KMS-11 (cell line): ENCODE measurements at regions not wholly inside any gene's neighbourhood (a gene's known extent, or its start where the extent isn't known, plus 50 kb on each side); places are given as distances from the start of the nearest gene placed in this dataset.

Experiments used
- H2AFZ ChIP-seq: fragments of 200-600 bp; sonication (generic); 2 replicates; pipeline ENCODE4 v1.6.1; 2016; ENCODE audit warnings: antibody characterized with exemption, mixed run types, low read depth
- H3K27ac ChIP-seq: fragments of 200-600 bp; sonication (generic); 2 replicates; pipeline ENCODE4 v1.6.1; 2016; ENCODE audit warnings: mild to moderate bottlenecking, mixed run types
- H3K27me3 ChIP-seq: fragments of 200-600 bp; sonication (generic); 2 replicates; pipeline ENCODE4 v1.6.1; 2017; ENCODE audit warnings: mild to moderate bottlenecking, low read depth, mixed run types, moderate library complexity; ENCODE audit not compliant: insufficient read depth
- H3K36me3 ChIP-seq: fragments of 200-600 bp; sonication (generic); 2 replicates; pipeline ENCODE4 v1.6.1; 2017; ENCODE audit warnings: mild to moderate bottlenecking, mixed run types; ENCODE audit not compliant: insufficient read depth
- H3K4me1 ChIP-seq: fragments of 200-600 bp; sonication (generic); 2 replicates; pipeline ENCODE4 v1.6.1; 2016; ENCODE audit warnings: mild to moderate bottlenecking, low read depth, mixed run types; ENCODE audit not compliant: poor library complexity, severe bottlenecking
- H3K4me2 ChIP-seq: fragments of 200-600 bp; sonication (generic); 2 replicates; pipeline ENCODE4 v1.7.0; 2016; ENCODE audit warnings: mild to moderate bottlenecking, mixed run types
- H3K4me3 ChIP-seq: fragments of 200-600 bp; sonication (generic); IDR thresholded peaks from 2 replicates; pipeline ENCODE4 v1.6.1; 2017; ENCODE audit warnings: low read depth, low read length, mixed read lengths; ENCODE audit not compliant: insufficient read depth
- H3K79me2 ChIP-seq: fragments of 200-600 bp; sonication (generic); 2 replicates; pipeline ENCODE4 v1.6.1; 2016; ENCODE audit warnings: low read depth, mixed run types; ENCODE audit not compliant: insufficient read depth
- H3K9ac ChIP-seq: fragments of 200-600 bp; sonication (generic); 2 replicates; pipeline ENCODE4 v1.6.1; 2016; ENCODE audit warnings: mild to moderate bottlenecking, mixed run types
- H4K20me1 ChIP-seq: fragments of 200-600 bp; sonication (generic); 2 replicates; pipeline ENCODE4 v1.6.1; 2016; ENCODE audit warnings: mild to moderate bottlenecking, mixed run types; ENCODE audit not compliant: insufficient read depth
- CTCF ChIP-seq: fragments of 200-600 bp; sonication (generic); conservative IDR thresholded peaks from 2 replicates; pipeline ENCODE4 v1.6.1; 2017; ENCODE audit warnings: low read depth, mild to moderate bottlenecking, antibody characterized with exemption, low read length, moderate library complexity, mixed read lengths

GRCh38 chr12:20127413-20127812 lies 240.9 kb upstream of the PDE3A start:
- H3K4me1 ChIP-seq, result no peaks in the 10 kb centered on the region
- no peak overlapping the region for H3K4me2 ChIP-seq
- no peak overlapping the region for H3K9ac ChIP-seq
- no peaks in the 10 kb centered on the region for H4K20me1 ChIP-seq
- H3K27ac ChIP-seq, result no peak overlapping the region
- no peak overlapping the region for H3K4me3 ChIP-seq
- no peaks in the 10 kb centered on the region for H3K79me2 ChIP-seq
- no peaks in the 10 kb centered on the region for H3K36me3 ChIP-seq
- no peak overlapping the region for H2AFZ ChIP-seq
- no peaks in the 10 kb centered on the region for H3K27me3 ChIP-seq
- no peak for TF ChIP-seq CTCF

- Histone ChIP-seq H3K4me2 (no peak overlapping the region), H3K4me3 (no peak overlapping the region), H3K27ac (no peak overlapping the region), H3K36me3 (no peaks in the 10 kb centered on the region), H3K27me3 (no peaks in the 10 kb centered on the region), H3K79me2 (no peaks in the 10 kb centered on the region), H3K4me1 (no peaks in the 10 kb centered on the region), H3K9ac (no peak overlapping the region), H4K20me1 (no peaks in the 10 kb centered on the region), H2AFZ (no peak overlapping the region)
- TF ChIP-seq CTCF, result no peak
Observed at GRCh38 chr12:20128928-20129327, 239.4 kb upstream of the PDE3A start.

GRCh38 chr12:20132818-20133217 lies 235.5 kb upstream of the PDE3A start:
- Histone ChIP-seq H2AFZ (no peak overlapping the region), H3K27ac (no peak overlapping the region), H3K4me2 (no peak overlapping the region), H3K79me2 (no peaks in the 10 kb centered on the region), H4K20me1 (no peaks in the 10 kb centered on the region), H3K36me3 (no peaks in the 10 kb centered on the region), H3K4me3 (no peak overlapping the region), H3K27me3 (no peaks in the 10 kb centered on the region), H3K4me1 (no peaks in the 10 kb centered on the region), H3K9ac (no peak overlapping the region)
- TF ChIP-seq CTCF, result no peak

- TF ChIP-seq CTCF, result no peak
- Histone ChIP-seq H3K4me3 (no peak overlapping the region), H3K27ac (no peak overlapping the region), H3K9ac (no peak overlapping the region), H4K20me1 (no peaks in the 10 kb centered on the region), H2AFZ (no peak overlapping the region), H3K4me2 (no peak overlapping the region), H3K27me3 (no peaks in the 10 kb centered on the region), H3K4me1 (no peaks in the 10 kb centered on the region), H3K79me2 (no peaks in the 10 kb centered on the region), H3K36me3 (no peaks in the 10 kb centered on the region)
Observed at GRCh38 chr12:20134652-20135051, 233.7 kb upstream of the PDE3A start.

GRCh38 chr12:20140751-20141150 lies 227.6 kb upstream of the PDE3A start:
- H2AFZ ChIP-seq, result no peak overlapping the region
- no peak overlapping the region for H3K4me3 ChIP-seq
- no peak for TF ChIP-seq CTCF
- peaks cover 39% of the 10 kb centered on the region for H3K4me1 ChIP-seq
- no peak overlapping the region for H3K4me2 ChIP-seq
- H3K27ac ChIP-seq, result no peak overlapping the region
- H3K27me3 ChIP-seq, result no peaks in the 10 kb centered on the region
- no peaks in the 10 kb centered on the region for H3K79me2 ChIP-seq
- no peaks in the 10 kb centered on the region for H3K36me3 ChIP-seq
- H3K9ac ChIP-seq, result no peak overlapping the region
- no peaks in the 10 kb centered on the region for H4K20me1 ChIP-seq
